Stimulated activated CD4-positive, alpha-beta T cell treated with anti-CD3 and anti-CD28 coated beads, TNF-alpha, amount 100 ng/mL, for 1 hour (primary cell): ENCODE measurements at regions not wholly inside any gene's neighbourhood (a gene's known extent, or its start where the extent isn't known, plus 50 kb on each side); places are given as distances from the start of the nearest gene placed in this dataset.

Experiments
- DNase-seq, 3 donors: peaks; one replicate each; pipeline ENCODE4 v3.0.0-alpha.2; 2020; ENCODE audit warnings: low read depth in 3 of 3, low spot score in 1 of 3

- DNase-seq: no peak
Observed at GRCh38 chr2:220036431-220036830, 409.0 kb downstream of the SLC4A3 start.

- no peak for DNase-seq
Observed at GRCh38 chr2:220040346-220040745, 412.9 kb downstream of the SLC4A3 start.

GRCh38 chr2:220041447-220041846 is 414.0 kb downstream of the SLC4A3 start:
- DNase-seq: no peak

GRCh38 chr2:220043155-220043989 is 415.9 kb downstream of the SLC4A3 start:
- DNase-seq: no peak

- no peak for DNase-seq
Observed at GRCh38 chr2:220043990-220044335, 416.5 kb downstream of the SLC4A3 start.

- DNase-seq: no peak
Observed at GRCh38 chr2:220044383-220044782, 417.0 kb downstream of the SLC4A3 start.

GRCh38 chr2:220046507-220046906 is 419.1 kb downstream of the SLC4A3 start:
- no peak for DNase-seq

GRCh38 chr2:220051716-220052115 is 424.3 kb downstream of the SLC4A3 start:
- DNase-seq: no peak

GRCh38 chr2:220053919-220054318 is 426.5 kb downstream of the SLC4A3 start:
- no peak for DNase-seq

GRCh38 chr2:220057391-220057790 is 430.0 kb downstream of the SLC4A3 start:
- DNase-seq: no peak

GRCh38 chr2:220057916-220058315 is 430.5 kb downstream of the SLC4A3 start:
- DNase-seq: no peak

- DNase-seq: no peak
Observed at GRCh38 chr2:220064111-220065030, 436.9 kb downstream of the SLC4A3 start.

- no peak for DNase-seq
Observed at GRCh38 chr2:220065581-220065980, 438.2 kb downstream of the SLC4A3 start.

GRCh38 chr2:220068846-220069245 is 441.4 kb downstream of the SLC4A3 start:
- DNase-seq: no peak

- DNase-seq: no peak
Observed at GRCh38 chr2:220070349-220070748, 442.9 kb downstream of the SLC4A3 start.

- DNase-seq: no peak
Observed at GRCh38 chr2:220071696-220072095, 444.3 kb downstream of the SLC4A3 start.

GRCh38 chr2:220072669-220073220 is 445.3 kb downstream of the SLC4A3 start:
- DNase-seq: no peak

- no peak for DNase-seq
Observed at GRCh38 chr2:220075835-220076234, 448.4 kb downstream of the SLC4A3 start.

GRCh38 chr2:220076734-220077133 is 449.3 kb downstream of the SLC4A3 start:
- DNase-seq: no peak

GRCh38 chr2:220077488-220077887 is 450.1 kb downstream of the SLC4A3 start:
- no peak for DNase-seq

GRCh38 chr2:220078439-220078838 is 451.0 kb downstream of the SLC4A3 start:
- no peak for DNase-seq

GRCh38 chr2:220079595-220079994 is 452.2 kb downstream of the SLC4A3 start:
- no peak for DNase-seq
